WTC11 (cell line): ENCODE measurements at regions not wholly inside any gene's neighbourhood (a gene's known extent, or its start where the extent isn't known, plus 50 kb on each side); places are given as distances from the start of the nearest gene placed in this dataset.

Experiments used
- ATAC-seq: fragments of 200-7000 bp; cut with Tn5 transposase; 2 replicates; pipeline ENCODE4 v1.10.0; 2021; ENCODE audit warnings: mild to moderate bottlenecking, moderate library complexity
- CTCF ChIA-PET: fragments of 300-600 bp; sonication (Branson Sonifier 250); formaldehyde crosslinking; loops from one replicate; lab custom pipeline; 2021; ENCODE audit warnings: antibody characterized with exemption; lab: Charles Lee
- POLR2A ChIA-PET: fragments of 350-600 bp; sonication (Branson Sonifier 250); formaldehyde crosslinking; loops from one replicate; lab custom pipeline; 2021; ENCODE audit warnings: antibody characterized with exemption; lab: Charles Lee
- DNase-seq: peaks from one replicate; pipeline ENCODE4 v3.0.0; 2021; ENCODE audit warnings: low spot score
- H3K27ac Mint-ChIP-seq: 2 replicates; pipeline ENCODE4 v1.8.0; 2021; ENCODE audit warnings: mixed read lengths
- H3K27me3 Mint-ChIP-seq: 2 replicates; pipeline ENCODE4 v1.8.0; 2021; ENCODE audit warnings: low read depth, mild to moderate bottlenecking, moderate library complexity, mixed read lengths
- H3K36me3 Mint-ChIP-seq: 2 replicates; pipeline ENCODE4 v1.8.0; 2021; ENCODE audit warnings: mixed read lengths
- H3K4me1 Mint-ChIP-seq: 2 replicates; pipeline ENCODE4 v1.8.0; 2022; ENCODE audit warnings: mixed read lengths
- H3K4me3 Mint-ChIP-seq: 2 replicates; pipeline ENCODE4 v1.8.0; 2021; ENCODE audit warnings: mild to moderate bottlenecking, moderate library complexity, mixed read lengths
- H3K9me3 Mint-ChIP-seq: 2 replicates; pipeline ENCODE4 v1.8.0; 2021; ENCODE audit warnings: mixed read lengths
- ESRRA ChIP-seq: sonication (generic); formaldehyde crosslinking; IDR thresholded peaks from 2 replicates; pipeline ENCODE4 v1.8.1; 2022; ENCODE audit warnings: mild to moderate bottlenecking, missing genetic modification reagents, borderline replicate concordance
- HMGA2 ChIP-seq: fragments of 250-450 bp; sonication (Bioruptor Pico); IDR thresholded peaks from 2 replicates; pipeline ENCODE4 v1.4.0; 2021; ENCODE audit warnings: mild to moderate bottlenecking, moderate library complexity
- JAZF1 ChIP-seq: fragments of 250-450 bp; sonication (Bioruptor Pico); IDR thresholded peaks from 2 replicates; pipeline ENCODE4 v1.9.0; 2021; ENCODE audit warnings: moderate library complexity, mild to moderate bottlenecking, inconsistent platforms
- JUN ChIP-seq: sonication (generic); formaldehyde crosslinking; IDR thresholded peaks from 2 replicates; pipeline ENCODE4 v1.8.0; 2023; ENCODE audit warnings: mild to moderate bottlenecking, missing genetic modification reagents
- NFATC4 ChIP-seq: fragments of 250-450 bp; sonication (Bioruptor Pico); IDR thresholded peaks from 2 replicates; pipeline ENCODE4 v1.9.0; 2021; ENCODE audit warnings: mild to moderate bottlenecking
- ZBTB21 ChIP-seq: sonication (generic); formaldehyde crosslinking; IDR thresholded peaks from 2 replicates; pipeline ENCODE4 v1.8.1; 2023; ENCODE audit warnings: mild to moderate bottlenecking, missing genetic modification reagents, borderline replicate concordance
- TF ChIP-seq, protein P1 (sequence below): sonication (generic); formaldehyde crosslinking; IDR thresholded peaks from 2 replicates; pipeline ENCODE4 v1.8.0; 2023; ENCODE audit warnings: missing genetic modification reagents, mild to moderate bottlenecking, borderline replicate concordance
- TF ChIP-seq, protein P2 (sequence below): sonication (generic); formaldehyde crosslinking; IDR thresholded peaks from 2 replicates; pipeline ENCODE4 v1.8.0; 2023; ENCODE audit warnings: mild to moderate bottlenecking, missing genetic modification reagents
- TF ChIP-seq, protein P3 (sequence below): sonication (generic); formaldehyde crosslinking; IDR thresholded peaks from 2 replicates; pipeline ENCODE4 v1.8.0; 2022; ENCODE audit warnings: missing genetic modification reagents

DNA sequence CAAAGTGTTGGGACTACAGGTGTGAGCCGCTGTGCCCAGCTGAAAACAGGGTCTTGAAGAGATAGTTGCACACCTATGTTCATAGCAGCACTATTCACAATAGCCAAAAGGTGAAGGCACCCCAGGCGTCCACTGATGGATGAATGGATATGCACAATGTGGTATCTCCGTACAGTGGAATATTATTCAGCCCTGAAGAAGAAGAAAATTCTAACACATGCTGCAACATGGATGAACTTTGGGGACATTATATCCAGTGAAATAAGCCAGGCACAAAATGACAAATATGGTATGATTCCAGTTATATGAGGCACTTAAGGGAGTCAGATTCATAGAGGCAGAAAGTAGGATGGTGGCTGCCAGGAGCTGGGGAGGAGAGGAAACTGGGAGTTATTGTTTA, 137.6 kb upstream of the WNT4 start:
- no peaks in the 10 kb centered on the region; the same call in 1 of the 2 replicates for H3K27me3 Mint-ChIP-seq

DNA sequence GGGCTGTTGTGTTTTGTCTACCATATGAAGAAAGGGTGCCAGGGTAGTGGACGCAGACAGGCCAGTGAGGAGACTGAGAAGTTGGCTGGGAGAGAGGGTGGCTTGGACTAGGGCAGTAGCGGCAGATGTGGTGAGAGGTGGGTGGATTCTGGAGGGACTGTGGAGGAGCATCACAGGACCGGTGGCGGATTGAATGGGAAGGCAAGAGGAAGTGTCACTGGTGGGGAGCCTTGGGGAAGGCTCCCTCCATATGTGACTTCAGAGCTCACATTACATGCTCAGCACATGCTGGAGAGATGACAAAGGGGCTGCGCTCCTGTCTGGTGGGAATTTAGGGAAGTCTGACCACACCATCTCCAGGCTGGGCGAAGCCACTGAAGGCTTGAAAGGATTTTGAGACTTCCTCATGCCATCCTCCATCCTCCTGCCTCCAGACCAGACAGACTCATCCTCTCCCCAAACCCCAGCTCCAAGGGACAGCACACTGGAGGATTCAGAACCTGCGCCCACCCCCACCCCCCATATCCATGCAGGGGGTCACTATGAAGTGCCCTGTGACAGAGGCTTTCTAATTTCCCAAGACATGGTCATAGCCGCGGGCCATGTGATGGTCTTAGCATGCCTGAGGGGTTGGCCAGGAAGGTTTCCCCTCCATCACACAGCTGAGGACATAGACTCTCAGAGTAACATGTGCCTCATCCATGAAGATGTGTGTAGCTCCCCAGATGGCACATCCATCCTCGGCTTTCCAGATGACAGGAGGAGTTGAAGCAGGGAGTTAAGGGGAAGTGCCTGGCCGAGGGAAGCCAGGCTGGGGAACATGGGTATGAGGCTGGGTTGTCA, 138.8 kb upstream of the WNT4 start:
- ATAC-seq = no peak
- H3K27ac Mint-ChIP-seq = no peak overlapping the region
- ChIA-PET CTCF (interaction anchor here (0.6 to 1.5 kb wide), 2 partner anchors 17 to 135 kb away, joined by 3 to 7 read pairs; no protein-coding TSS in a partner anchor), POLR2A (no interaction called here)
- H3K4me1 Mint-ChIP-seq = no peaks in the 10 kb centered on the region
- DNase-seq = no peak
- H3K9me3 Mint-ChIP-seq = peaks cover 12% of the 10 kb centered on the region
- TF ChIP-seq JUN (CRISPR knock-in tag) (no peak), HMGA2 (CRISPR knock-in tag) (no peak)
- TF ChIP-seq, protein P1, sequence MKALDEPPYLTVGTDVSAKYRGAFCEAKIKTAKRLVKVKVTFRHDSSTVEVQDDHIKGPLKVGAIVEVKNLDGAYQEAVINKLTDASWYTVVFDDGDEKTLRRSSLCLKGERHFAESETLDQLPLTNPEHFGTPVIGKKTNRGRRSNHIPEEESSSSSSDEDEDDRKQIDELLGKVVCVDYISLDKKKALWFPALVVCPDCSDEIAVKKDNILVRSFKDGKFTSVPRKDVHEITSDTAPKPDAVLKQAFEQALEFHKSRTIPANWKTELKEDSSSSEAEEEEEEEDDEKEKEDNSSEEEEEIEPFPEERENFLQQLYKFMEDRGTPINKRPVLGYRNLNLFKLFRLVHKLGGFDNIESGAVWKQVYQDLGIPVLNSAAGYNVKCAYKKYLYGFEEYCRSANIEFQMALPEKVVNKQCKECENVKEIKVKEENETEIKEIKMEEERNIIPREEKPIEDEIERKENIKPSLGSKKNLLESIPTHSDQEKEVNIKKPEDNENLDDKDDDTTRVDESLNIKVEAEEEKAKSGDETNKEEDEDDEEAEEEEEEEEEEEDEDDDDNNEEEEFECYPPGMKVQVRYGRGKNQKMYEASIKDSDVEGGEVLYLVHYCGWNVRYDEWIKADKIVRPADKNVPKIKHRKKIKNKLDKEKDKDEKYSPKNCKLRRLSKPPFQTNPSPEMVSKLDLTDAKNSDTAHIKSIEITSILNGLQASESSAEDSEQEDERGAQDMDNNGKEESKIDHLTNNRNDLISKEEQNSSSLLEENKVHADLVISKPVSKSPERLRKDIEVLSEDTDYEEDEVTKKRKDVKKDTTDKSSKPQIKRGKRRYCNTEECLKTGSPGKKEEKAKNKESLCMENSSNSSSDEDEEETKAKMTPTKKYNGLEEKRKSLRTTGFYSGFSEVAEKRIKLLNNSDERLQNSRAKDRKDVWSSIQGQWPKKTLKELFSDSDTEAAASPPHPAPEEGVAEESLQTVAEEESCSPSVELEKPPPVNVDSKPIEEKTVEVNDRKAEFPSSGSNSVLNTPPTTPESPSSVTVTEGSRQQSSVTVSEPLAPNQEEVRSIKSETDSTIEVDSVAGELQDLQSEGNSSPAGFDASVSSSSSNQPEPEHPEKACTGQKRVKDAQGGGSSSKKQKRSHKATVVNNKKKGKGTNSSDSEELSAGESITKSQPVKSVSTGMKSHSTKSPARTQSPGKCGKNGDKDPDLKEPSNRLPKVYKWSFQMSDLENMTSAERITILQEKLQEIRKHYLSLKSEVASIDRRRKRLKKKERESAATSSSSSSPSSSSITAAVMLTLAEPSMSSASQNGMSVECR = no peak
- TF ChIP-seq, protein P2, sequence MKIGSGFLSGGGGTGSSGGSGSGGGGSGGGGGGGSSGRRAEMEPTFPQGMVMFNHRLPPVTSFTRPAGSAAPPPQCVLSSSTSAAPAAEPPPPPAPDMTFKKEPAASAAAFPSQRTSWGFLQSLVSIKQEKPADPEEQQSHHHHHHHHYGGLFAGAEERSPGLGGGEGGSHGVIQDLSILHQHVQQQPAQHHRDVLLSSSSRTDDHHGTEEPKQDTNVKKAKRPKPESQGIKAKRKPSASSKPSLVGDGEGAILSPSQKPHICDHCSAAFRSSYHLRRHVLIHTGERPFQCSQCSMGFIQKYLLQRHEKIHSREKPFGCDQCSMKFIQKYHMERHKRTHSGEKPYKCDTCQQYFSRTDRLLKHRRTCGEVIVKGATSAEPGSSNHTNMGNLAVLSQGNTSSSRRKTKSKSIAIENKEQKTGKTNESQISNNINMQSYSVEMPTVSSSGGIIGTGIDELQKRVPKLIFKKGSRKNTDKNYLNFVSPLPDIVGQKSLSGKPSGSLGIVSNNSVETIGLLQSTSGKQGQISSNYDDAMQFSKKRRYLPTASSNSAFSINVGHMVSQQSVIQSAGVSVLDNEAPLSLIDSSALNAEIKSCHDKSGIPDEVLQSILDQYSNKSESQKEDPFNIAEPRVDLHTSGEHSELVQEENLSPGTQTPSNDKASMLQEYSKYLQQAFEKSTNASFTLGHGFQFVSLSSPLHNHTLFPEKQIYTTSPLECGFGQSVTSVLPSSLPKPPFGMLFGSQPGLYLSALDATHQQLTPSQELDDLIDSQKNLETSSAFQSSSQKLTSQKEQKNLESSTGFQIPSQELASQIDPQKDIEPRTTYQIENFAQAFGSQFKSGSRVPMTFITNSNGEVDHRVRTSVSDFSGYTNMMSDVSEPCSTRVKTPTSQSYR (CRISPR knock-in tag) = no peak
- H3K4me3 Mint-ChIP-seq = no peak overlapping the region
- H3K27me3 Mint-ChIP-seq = no peaks in the 10 kb centered on the region; the same call in 1 of the 2 replicates
- no peaks in the 10 kb centered on the region for H3K36me3 Mint-ChIP-seq

More for the DNA sequence above, 137.6 kb upstream of the WNT4 start:
- Mint-ChIP-seq H3K4me3 (no peak overlapping the region), H3K9me3 (peaks cover 12% of the 10 kb centered on the region), H3K27ac (no peak overlapping the region), H3K36me3 (no peaks in the 10 kb centered on the region)
- POLR2A ChIA-PET = no interaction called here
- TF ChIP-seq ESRRA = no peak
- no peak for TF ChIP-seq NFATC4 (CRISPR knock-in tag)
- TF ChIP-seq, protein P3, sequence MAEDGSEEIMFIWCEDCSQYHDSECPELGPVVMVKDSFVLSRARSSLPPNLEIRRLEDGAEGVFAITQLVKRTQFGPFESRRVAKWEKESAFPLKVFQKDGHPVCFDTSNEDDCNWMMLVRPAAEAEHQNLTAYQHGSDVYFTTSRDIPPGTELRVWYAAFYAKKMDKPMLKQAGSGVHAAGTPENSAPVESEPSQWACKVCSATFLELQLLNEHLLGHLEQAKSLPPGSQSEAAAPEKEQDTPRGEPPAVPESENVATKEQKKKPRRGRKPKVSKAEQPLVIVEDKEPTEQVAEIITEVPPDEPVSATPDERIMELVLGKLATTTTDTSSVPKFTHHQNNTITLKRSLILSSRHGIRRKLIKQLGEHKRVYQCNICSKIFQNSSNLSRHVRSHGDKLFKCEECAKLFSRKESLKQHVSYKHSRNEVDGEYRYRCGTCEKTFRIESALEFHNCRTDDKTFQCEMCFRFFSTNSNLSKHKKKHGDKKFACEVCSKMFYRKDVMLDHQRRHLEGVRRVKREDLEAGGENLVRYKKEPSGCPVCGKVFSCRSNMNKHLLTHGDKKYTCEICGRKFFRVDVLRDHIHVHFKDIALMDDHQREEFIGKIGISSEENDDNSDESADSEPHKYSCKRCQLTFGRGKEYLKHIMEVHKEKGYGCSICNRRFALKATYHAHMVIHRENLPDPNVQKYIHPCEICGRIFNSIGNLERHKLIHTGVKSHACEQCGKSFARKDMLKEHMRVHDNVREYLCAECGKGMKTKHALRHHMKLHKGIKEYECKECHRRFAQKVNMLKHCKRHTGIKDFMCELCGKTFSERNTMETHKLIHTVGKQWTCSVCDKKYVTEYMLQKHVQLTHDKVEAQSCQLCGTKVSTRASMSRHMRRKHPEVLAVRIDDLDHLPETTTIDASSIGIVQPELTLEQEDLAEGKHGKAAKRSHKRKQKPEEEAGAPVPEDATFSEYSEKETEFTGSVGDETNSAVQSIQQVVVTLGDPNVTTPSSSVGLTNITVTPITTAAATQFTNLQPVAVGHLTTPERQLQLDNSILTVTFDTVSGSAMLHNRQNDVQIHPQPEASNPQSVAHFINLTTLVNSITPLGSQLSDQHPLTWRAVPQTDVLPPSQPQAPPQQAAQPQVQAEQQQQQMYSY (CRISPR knock-in tag) = no peak
- TF ChIP-seq ZBTB21 = no peak
- no peak for TF ChIP-seq JAZF1
- TF ChIP-seq, protein P1 = no peak
- TF ChIP-seq, all 79 proteins: peak for 0
- DNase-seq (no peak), ATAC-seq (no peak)
- H3K4me1 Mint-ChIP-seq = no peaks in the 10 kb centered on the region
- CTCF ChIA-PET = interaction anchor here (0.7 kb wide), 3 partner anchors 47 to 656 kb away, joined by 3 to 5 read pairs (median 3); no protein-coding TSS in a partner anchor
